GM13976 (cell line): ENCODE measurements at regions not wholly inside any gene's neighbourhood (a gene's known extent, or its start where the extent isn't known, plus 50 kb on each side); places are given as distances from the start of the nearest gene placed in this dataset.

Experiments used
- DNase-seq: peaks from one replicate; pipeline ENCODE4 v3.0.0; 2012; ENCODE audit warnings: low spot score
- in situ Hi-C: fragments of 300-500 bp; cut with MboI; formaldehyde crosslinking; loops from one replicate; pipeline ENCODE4 v1.12.0; 2022; ENCODE audit warnings: low sequenced_read_pairs, mixed read lengths, inconsistent platforms; ENCODE audit not compliant: unreplicated experiment
- TF ChIP-seq, protein P1 (sequence below): IDR thresholded peaks from 2 replicates; pipeline ENCODE4 v1.5.1; 2012; ENCODE audit warnings: borderline replicate concordance, mild to moderate bottlenecking; ENCODE audit not compliant: insufficient read depth; ENCODE audit errors: extremely low read depth, missing control alignments, control extremely low read depth

DNA sequence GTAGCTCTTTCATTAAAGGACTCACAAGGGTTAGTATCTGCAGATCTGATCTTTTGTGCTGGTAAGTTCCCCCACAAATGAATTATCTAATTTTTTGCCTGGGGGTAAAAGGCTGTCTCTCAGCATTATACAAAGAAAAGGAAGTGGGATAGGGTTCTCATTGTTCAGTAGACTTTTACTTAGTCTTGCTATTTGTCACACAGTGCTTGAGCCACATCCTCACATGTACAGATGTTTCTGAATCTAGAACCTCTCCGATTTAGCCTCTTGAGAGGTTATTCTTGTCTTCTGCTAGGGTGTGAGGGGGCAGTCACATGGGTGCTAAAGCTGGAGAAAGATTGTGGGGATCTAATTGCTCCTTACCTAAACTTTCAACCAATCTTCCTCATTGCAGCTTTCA is 93.0 kb downstream of the SLC41A2 start:
- TF ChIP-seq, protein P1, sequence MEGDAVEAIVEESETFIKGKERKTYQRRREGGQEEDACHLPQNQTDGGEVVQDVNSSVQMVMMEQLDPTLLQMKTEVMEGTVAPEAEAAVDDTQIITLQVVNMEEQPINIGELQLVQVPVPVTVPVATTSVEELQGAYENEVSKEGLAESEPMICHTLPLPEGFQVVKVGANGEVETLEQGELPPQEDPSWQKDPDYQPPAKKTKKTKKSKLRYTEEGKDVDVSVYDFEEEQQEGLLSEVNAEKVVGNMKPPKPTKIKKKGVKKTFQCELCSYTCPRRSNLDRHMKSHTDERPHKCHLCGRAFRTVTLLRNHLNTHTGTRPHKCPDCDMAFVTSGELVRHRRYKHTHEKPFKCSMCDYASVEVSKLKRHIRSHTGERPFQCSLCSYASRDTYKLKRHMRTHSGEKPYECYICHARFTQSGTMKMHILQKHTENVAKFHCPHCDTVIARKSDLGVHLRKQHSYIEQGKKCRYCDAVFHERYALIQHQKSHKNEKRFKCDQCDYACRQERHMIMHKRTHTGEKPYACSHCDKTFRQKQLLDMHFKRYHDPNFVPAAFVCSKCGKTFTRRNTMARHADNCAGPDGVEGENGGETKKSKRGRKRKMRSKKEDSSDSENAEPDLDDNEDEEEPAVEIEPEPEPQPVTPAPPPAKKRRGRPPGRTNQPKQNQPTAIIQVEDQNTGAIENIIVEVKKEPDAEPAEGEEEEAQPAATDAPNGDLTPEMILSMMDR, result no peak
- DNase-seq, result peak; percentile 33
- in situ Hi-C loops, result no loop called here

DNA sequence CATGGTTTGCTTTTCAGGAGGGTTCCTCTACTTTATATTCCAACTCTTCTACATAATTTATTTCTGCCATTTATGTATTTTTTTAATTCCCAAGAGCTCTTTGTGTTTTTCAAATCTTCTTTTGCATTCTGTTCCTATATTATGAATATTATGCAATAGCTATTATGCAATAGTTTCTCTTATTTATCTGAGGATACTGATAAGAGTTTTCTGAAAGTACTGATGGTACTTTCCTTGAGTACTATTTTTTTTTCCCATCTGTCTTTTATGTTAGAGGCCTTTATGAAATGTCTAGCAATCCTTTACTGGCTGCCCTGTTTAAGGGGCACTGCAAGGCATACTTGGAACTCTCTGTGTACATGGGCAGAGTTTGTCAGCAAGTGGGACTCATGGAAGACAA is 93.4 kb downstream of the SLC41A2 start:
- TF ChIP-seq, protein P1, result no peak
- no peak for DNase-seq
- in situ Hi-C loops, result no loop called here

DNA sequence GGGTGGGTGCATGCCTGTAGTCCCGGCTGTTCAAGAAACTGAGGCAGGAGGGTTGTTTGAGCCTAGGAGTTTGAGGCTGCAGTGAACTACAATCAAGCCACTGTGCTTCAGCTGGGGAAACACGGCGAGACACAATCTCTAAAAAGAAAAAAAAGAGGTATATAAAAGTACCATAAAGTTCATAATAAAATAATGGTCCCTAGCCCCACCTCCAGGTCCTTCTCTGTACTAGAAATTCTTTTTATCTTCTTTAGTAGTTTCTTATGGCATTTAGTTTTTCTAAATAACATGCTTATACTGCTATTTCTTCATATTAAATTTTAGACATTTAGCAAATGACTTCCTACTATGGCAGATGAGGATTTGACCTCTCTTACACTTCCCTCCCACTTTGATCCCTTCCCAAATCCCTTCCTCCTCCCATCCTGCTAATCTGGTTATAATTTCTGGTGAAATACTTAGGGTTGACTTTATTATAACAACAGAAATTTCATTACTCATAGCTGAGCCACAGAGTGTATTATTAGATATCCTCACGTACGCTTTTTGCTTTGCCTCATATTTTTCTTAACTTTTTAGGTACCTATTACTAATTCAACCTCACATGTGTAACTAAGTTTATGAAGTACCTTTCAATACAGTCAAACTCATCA is 94.7 kb downstream of the SLC41A2 start:
- TF ChIP-seq, protein P1, result no peak
- in situ Hi-C loops, result no loop called here
- no peak for DNase-seq

DNA sequence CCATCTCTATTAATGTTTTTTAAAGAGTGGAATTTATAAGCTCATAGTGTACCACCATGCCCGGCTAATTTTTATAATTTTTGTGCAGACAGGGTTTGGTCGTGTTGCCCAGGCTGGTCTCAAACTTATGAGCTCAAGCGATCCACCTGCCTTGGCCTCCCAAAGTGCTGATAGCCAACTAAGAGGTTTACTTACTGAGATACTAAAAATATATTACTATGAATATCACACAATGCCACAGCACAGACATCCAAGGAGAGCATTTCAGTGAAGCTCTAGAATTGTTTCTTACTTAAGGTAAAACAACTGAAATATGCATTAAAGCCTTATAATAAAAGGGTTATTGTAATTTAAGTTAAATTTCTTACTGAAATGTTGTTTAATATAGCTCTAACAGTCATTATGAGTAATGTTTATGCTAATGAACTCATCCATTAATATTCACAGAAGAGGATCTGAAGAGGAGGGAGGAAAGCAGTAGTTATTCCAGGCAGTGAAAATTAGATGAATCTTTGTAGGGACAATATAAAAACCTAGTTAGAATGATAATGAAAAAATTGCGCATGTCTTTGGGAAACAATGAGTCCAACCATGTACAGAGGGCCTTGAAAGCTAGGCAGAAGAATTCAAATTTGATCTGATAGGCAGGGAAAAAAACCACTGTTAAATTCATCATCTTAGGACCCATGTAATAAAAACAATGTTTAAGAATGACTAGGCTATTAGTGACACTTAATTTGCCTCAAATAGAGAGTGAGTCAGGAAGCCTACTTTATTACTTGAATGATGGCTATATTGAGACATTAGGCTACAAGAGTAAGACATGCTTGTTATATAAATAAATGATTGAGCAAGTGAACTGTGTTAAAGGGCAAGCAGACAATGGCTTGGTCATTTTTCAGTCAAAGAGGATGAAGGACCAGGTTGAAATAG is 99.2 kb downstream of the SLC41A2 start:
- in situ Hi-C loops, result no loop called here
- no peak for DNase-seq
- TF ChIP-seq, protein P1, result no peak

DNA sequence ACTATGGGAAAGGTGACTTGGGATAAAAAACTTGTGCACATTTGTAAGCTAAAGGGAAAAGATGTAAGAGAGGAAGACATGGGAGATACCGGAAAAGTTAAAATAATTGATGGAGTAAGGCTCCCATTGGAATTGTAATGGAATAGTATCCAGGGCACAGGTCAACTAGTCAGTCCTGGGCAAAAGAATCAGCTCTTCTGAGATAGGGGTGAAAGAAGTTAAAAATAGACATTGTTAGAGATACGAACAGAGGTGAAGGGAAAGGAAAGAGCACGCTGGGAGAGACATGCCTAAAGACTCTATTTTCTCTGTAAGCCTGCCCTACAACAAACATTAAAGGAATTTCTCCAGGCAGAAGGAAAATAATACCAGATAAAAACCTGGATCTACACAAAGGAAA is 101.6 kb downstream of the SLC41A2 start:
- in situ Hi-C loops, result no loop called here
- no peak for DNase-seq
- TF ChIP-seq, protein P1, result no peak

DNA sequence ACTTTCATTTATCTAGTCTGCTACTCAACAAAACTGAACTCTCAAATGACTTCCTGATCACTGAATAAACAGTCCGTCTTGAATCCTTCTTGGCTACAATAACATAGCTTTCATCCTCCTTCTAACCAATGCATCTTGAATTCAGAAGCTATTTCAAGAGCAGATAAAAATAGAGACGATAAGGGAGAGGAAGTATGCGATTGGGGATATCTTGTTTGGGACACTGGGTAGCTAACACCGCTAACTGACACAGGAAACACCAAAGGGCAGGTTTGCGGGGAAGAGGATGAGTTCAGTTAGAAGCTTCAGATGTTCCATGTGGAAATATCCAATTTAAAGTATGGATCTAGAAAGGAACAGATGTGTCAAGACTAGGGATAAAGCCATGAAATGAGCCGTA is 102.5 kb downstream of the SLC41A2 start:
- DNase-seq, result no peak
- TF ChIP-seq, protein P1, result no peak
- in situ Hi-C loops, result no loop called here
